ENCODE measurements at regions not wholly inside any gene's neighbourhood (a gene's known extent, or its start where the extent isn't known, plus 50 kb on each side); places are given as distances from the start of the nearest gene placed in this dataset.

DNA sequence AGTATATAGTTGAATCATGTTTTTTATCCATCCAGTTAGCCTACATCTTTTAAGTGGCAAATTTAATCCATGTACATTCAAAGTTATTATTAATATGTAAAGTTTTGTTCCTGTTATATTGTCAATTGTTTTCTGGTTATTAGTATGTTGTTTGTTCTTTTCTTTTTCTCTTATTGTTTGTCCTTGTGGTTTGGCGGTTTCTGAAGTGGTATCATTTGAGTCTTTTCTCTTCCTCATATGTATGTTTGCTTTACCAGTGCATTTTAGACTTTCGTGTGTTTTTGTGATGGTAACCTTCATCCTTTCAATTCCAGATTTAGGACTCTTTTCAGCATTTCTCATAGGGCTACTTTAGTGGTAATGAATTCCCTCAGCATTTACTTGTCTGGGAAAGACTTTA, 130.4 kb upstream of the RFX3 start:
- no peak overlapping the region for H3K4me2 ChIP-seq (ENCODE audit: low read length)
- H3K27me3 ChIP-seq (ENCODE audit: insufficient read depth, low read length), result no peaks in the 10 kb centered on the region
- H2AFZ ChIP-seq (ENCODE audit: low read depth, low read length, poor library complexity, severe bottlenecking), result no peak overlapping the region
- H4K20me1 ChIP-seq (ENCODE audit: insufficient read depth), result no peaks in the 10 kb centered on the region
- H3K9me2 ChIP-seq (ENCODE audit: insufficient read depth), result no peaks in the 10 kb centered on the region
- no peak overlapping the region for H3K27ac ChIP-seq (ENCODE audit: low read depth, low read length)
- no peak overlapping the region for H3K9ac ChIP-seq (ENCODE audit: low read length)
- H3K4me3 ChIP-seq (replicated peaks in 1 of 2; ENCODE audit: low read depth in 1 of 2, low read length in 2 of 2), result no peak overlapping the region
- ChIA-PET RAD21 (ENCODE audit: low non-redundant PET in 1 of 2, low total read pairs in 2 of 2, uncharacterized antibody in 2 of 2, unreplicated experiment in 2 of 2) (no interaction called here), CTCF (no interaction called here), POLR2A (no interaction called here)
- no peaks in the 10 kb centered on the region for H3K9me3 ChIP-seq (ENCODE audit: control insufficient read depth in 1 of 2, insufficient read depth in 1 of 2, low read depth in 1 of 2, low read length in 2 of 2)
- H3K79me2 ChIP-seq (ENCODE audit: insufficient read depth, low read length), result no peaks in the 10 kb centered on the region
- intact Hi-C loops (cut with micrococcal nuclease), result no loop called here
- DNase-seq (ENCODE audit: low read depth, low spot score), result no peak
- H3K4me1 ChIP-seq (ENCODE audit: control insufficient read depth in 1 of 2, insufficient read depth in 2 of 2, low read length in 2 of 2), result no peaks in the 10 kb centered on the region
- TF ChIP-seq EZH2phosphoT487 (IDR thresholded peaks at IDR 0.05; ENCODE audit: borderline replicate concordance) (no peak), SP1 (IDR thresholded peaks at IDR 0.05; ENCODE audit: low read depth) (no peak), ZFX (IDR thresholded peaks at IDR 0.05) (no peak), SIN3A (IDR thresholded peaks at IDR 0.05; ENCODE audit: low read depth) (no peak), ZNF274 (IDR thresholded peaks at IDR 0.05; ENCODE audit: low read depth, low read length) (no peak), POLR2AphosphoS5 (IDR thresholded peaks at IDR 0.05; ENCODE audit: low read depth, low read length) (no peak), JUND (IDR thresholded peaks at IDR 0.05) (no peak), CBX3 (IDR thresholded peaks at IDR 0.05; ENCODE audit: low read depth) (no peak), SRF (IDR thresholded peaks at IDR 0.05; ENCODE audit: low read depth) (no peak), EZH2 (IDR thresholded peaks at IDR 0.05) (no peak)
- TF ChIP-seq, protein P1, sequence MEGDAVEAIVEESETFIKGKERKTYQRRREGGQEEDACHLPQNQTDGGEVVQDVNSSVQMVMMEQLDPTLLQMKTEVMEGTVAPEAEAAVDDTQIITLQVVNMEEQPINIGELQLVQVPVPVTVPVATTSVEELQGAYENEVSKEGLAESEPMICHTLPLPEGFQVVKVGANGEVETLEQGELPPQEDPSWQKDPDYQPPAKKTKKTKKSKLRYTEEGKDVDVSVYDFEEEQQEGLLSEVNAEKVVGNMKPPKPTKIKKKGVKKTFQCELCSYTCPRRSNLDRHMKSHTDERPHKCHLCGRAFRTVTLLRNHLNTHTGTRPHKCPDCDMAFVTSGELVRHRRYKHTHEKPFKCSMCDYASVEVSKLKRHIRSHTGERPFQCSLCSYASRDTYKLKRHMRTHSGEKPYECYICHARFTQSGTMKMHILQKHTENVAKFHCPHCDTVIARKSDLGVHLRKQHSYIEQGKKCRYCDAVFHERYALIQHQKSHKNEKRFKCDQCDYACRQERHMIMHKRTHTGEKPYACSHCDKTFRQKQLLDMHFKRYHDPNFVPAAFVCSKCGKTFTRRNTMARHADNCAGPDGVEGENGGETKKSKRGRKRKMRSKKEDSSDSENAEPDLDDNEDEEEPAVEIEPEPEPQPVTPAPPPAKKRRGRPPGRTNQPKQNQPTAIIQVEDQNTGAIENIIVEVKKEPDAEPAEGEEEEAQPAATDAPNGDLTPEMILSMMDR (IDR thresholded peaks at IDR 0.05 in 2 of 3, conservative IDR thresholded peaks at IDR 0.05 in 1 of 3; ENCODE audit: borderline replicate concordance in 1 of 3, insufficient read depth in 1 of 3, low read depth in 2 of 3, low read length in 2 of 3), result no peak
- TF ChIP-seq, protein P2, sequence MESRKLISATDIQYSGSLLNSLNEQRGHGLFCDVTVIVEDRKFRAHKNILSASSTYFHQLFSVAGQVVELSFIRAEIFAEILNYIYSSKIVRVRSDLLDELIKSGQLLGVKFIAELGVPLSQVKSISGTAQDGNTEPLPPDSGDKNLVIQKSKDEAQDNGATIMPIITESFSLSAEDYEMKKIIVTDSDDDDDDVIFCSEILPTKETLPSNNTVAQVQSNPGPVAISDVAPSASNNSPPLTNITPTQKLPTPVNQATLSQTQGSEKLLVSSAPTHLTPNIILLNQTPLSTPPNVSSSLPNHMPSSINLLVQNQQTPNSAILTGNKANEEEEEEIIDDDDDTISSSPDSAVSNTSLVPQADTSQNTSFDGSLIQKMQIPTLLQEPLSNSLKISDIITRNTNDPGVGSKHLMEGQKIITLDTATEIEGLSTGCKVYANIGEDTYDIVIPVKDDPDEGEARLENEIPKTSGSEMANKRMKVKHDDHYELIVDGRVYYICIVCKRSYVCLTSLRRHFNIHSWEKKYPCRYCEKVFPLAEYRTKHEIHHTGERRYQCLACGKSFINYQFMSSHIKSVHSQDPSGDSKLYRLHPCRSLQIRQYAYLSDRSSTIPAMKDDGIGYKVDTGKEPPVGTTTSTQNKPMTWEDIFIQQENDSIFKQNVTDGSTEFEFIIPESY (IDR thresholded peaks at IDR 0.05; ENCODE audit: extremely low read depth, insufficient replicate concordance, low read length), result no peak
- BruUV-seq (replicated peaks), result no TSS peak
- H3K36me3 ChIP-seq (ENCODE audit: control insufficient read depth in 1 of 2, insufficient read depth in 2 of 2, low read length in 2 of 2), result no peaks in the 10 kb centered on the region
- ATAC-seq, result no peak
